ENCODE measurements at regions not wholly inside any gene's neighbourhood (a gene's known extent, or its start where the extent isn't known, plus 50 kb on each side); places are given as distances from the start of the nearest gene placed in this dataset.

DNA sequence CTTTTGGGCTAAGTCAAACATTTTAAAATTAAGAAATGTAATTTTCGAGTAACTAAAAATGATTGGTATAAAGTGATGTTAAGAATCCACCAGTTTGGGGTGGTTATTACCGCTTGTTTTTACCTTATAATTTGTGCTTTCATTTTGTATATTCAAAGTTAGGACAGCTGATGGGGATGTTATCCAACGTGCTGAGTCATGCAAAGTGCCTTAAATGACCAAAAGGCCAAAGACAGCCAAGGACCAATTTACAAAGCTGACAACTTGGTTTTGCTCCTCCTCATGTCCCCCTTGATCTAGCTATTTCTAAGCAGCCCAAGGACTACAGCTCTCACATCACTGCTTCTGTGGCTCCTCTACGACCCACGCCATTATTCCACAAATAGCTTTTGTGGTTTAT lies 181.4 kb upstream of the PCDH7 start:
- TF ChIP-seq, protein P1, sequence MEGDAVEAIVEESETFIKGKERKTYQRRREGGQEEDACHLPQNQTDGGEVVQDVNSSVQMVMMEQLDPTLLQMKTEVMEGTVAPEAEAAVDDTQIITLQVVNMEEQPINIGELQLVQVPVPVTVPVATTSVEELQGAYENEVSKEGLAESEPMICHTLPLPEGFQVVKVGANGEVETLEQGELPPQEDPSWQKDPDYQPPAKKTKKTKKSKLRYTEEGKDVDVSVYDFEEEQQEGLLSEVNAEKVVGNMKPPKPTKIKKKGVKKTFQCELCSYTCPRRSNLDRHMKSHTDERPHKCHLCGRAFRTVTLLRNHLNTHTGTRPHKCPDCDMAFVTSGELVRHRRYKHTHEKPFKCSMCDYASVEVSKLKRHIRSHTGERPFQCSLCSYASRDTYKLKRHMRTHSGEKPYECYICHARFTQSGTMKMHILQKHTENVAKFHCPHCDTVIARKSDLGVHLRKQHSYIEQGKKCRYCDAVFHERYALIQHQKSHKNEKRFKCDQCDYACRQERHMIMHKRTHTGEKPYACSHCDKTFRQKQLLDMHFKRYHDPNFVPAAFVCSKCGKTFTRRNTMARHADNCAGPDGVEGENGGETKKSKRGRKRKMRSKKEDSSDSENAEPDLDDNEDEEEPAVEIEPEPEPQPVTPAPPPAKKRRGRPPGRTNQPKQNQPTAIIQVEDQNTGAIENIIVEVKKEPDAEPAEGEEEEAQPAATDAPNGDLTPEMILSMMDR (IDR thresholded peaks at IDR 0.05): no peak
- TF ChIP-seq POLR2A (IDR thresholded peaks at IDR 0.05): no peak
- TF ChIP-seq EP300 (IDR thresholded peaks at IDR 0.05): no peak

All from tibial nerve (tissue), 4 donors.